ENCODE measurements at regions not wholly inside any gene's neighbourhood (a gene's known extent, or its start where the extent isn't known, plus 50 kb on each side); places are given as distances from the start of the nearest gene placed in this dataset.

DNA sequence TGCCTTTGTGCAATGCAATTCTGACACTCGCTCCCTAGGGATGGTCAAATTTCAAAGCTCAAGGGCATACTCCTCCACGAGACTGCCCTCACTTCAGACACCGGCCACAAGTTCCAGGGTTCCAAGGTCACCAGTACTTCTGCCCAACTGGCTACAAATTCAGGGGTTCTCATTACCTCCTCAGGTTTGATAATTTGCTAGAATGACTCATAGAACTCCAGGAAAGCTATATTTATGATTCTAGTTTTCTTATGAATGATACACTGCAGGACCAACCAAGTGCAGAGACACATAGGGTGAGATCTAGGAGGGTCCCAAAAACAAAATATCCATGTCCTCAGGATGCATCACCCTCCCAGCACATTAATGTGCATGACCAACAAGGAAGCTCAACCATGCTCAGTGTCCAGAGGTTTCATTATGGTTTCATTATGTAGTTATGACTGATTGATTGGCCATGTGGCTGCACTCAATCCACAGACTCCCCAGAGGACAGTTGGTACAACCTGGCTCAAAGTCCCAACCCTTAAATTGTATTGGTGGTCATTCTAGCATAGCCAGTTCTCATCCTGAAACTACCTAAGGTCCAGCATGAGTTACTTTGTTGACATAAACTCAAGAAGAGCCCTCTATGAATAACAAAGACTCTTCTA lies 170.4 kb upstream of the LRRN1 start:
- no peak for ATAC-seq

GRCh38 chr3:3627114-3627513 lies 172.1 kb upstream of the LRRN1 start:
- no peak for ATAC-seq

GRCh38 chr3:3625544-3626271 lies 173.5 kb upstream of the LRRN1 start:
- ATAC-seq = no peak

DNA sequence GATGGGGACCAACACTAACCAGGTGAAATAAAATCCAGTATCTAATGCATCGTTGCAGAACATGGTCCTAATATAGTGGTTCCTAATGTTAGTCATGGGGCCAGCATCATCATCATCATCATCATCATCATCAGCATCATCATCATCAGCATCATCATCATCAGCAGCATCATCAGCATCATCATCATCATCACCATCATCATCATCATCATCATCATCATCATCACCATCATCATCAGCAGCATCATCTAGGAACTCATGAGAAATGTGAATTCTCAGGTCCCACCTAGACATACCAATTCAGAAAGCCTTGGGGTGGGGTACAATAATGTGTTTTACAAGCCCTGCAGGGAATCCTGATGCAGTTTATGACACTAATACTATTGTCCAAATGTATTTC lies 179.4 kb upstream of the LRRN1 start:
- no peak for ATAC-seq

DNA sequence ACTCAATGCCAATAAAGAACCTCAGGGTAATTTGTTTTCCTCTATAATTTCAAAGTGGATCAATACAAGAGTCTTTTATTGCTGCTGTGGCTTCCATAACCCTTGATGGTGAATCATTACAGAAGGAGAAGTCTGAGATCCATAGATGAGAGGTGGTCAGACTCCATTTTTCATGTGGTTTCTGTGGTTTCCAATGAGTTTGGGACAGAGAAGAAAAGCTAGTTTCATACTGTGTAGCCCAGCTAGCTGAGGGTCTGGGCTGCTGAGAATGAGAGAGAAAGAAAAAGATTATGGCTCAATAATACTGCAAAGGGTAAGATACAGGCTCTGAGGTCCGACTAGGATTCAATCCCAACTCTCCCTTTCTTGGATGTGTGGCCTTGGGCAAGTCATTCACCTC lies 180.6 kb upstream of the LRRN1 start:
- no peak for ATAC-seq

- ATAC-seq = no peak
These were observed 183.7 kb upstream of the LRRN1 start for GRCh38 chr3:3615533-3615932.

- ATAC-seq = no peak
These were observed 188.5 kb upstream of the LRRN1 start for GRCh38 chr3:3610581-3611298.

DNA sequence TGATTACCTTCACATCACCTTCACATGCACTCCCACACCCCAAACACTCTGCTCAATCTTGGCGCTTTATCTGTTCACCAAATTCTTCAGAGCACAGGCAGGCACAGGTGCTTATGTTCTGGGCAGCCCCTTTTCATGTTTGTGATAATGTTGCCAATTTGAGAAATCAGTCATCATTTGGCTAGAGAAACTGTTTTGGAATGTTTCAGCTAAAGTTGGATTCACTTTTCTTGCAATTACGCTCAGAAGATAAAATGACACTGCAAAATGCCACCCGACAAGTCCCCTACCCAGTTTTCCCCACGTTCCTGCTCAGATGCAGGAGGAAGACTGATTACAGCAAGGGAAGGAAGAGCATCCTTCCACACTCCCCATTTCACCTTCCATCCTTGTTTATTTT lies 192.9 kb upstream of the LRRN1 start:
- no peak for ATAC-seq

- ATAC-seq = no peak
These were observed 194.0 kb upstream of the LRRN1 start for GRCh38 chr3:3605226-3605625.

- no peak for ATAC-seq
These were observed 195.9 kb upstream of the LRRN1 start for GRCh38 chr3:3603351-3603750.

DNA sequence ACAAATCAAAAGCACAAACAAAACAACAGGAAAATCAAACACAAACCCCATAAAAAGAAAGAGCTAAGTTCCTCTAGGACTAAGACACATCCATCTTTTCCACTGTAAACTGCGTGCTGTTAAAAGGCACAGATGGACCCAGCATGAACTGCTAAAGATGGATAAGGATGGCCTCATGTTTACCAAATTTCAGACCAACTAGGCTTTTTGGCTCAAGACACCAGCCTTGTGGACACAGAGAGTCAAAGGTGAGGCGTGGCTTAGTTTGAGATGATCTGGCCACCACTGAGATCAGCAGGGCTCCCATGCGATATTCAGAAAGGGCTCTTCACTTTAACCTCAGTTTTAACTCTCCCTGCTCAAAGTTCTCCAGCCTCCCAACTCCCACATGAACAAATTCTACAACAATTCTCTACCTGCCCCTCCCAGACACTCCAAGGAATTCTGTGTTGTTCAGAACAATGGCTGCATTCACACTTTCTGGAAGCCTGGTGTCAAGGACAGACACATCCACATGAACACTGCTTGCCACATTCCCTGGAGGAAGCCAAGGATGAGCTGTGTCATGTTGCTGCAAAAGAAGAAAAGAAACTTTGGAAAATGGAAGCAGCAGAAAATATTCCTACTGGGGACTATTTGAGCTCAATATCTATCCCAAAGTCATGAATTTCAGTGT lies 198.4 kb upstream of the LRRN1 start:
- ATAC-seq = no peak

- no peak for ATAC-seq
These were observed 200.2 kb upstream of the LRRN1 start for GRCh38 chr3:3599016-3599415.

GRCh38 chr3:3594986-3595385 lies 204.2 kb upstream of the LRRN1 start:
- no peak for ATAC-seq

DNA sequence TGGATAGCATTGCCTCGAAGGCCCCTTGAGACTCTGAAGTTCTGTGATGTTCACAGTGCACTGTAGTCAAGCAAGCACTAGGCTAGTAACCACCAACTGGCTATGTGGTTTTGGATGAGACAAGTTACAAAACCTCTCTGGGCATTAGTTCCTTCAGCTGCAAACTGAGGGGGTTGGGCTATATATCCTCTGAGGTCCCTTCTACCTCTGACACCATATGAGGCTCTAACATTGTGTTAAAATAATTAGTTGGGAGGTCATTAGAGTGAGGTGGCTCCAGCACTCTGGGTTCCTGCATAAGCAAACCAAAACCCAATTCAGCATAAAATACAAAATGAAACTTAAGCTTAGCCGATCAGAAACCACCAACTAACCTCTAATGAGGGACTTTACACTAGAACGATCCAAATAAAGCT lies 209.5 kb upstream of the LRRN1 start:
- no peak for ATAC-seq

GRCh38 chr3:3587647-3587972 lies 211.6 kb upstream of the LRRN1 start:
- no peak for ATAC-seq

GRCh38 chr3:3586843-3587646 lies 212.2 kb upstream of the LRRN1 start:
- ATAC-seq = no peak

GRCh38 chr3:3586336-3586735 lies 212.9 kb upstream of the LRRN1 start:
- ATAC-seq = no peak

GRCh38 chr3:3579658-3580057 lies 219.6 kb upstream of the LRRN1 start:
- ATAC-seq = no peak

DNA sequence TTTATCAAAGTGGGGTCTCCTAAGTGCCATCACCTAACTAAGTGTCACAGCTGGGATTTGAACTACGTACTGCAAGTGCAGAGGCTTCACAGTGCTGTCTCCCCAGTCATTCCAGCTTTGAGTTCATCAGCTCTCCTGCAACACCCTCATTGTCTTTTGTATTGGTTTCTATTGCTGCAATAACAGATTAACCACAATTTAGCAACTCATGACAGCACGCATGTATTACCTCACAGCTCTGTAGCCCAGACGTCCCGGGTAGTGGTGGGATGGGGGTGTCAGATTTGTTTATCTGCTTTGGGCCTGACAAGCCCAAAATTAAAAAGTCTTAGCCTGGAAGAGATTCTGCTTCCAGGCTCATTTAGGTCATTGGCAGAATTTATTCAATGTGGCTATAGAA lies 220.5 kb upstream of the LRRN1 start:
- ATAC-seq = no peak

- no peak for ATAC-seq
These were observed 221.4 kb upstream of the LRRN1 start for GRCh38 chr3:3577823-3578222.

GRCh38 chr3:3573341-3573740 lies 225.9 kb upstream of the LRRN1 start:
- no peak for ATAC-seq

DNA sequence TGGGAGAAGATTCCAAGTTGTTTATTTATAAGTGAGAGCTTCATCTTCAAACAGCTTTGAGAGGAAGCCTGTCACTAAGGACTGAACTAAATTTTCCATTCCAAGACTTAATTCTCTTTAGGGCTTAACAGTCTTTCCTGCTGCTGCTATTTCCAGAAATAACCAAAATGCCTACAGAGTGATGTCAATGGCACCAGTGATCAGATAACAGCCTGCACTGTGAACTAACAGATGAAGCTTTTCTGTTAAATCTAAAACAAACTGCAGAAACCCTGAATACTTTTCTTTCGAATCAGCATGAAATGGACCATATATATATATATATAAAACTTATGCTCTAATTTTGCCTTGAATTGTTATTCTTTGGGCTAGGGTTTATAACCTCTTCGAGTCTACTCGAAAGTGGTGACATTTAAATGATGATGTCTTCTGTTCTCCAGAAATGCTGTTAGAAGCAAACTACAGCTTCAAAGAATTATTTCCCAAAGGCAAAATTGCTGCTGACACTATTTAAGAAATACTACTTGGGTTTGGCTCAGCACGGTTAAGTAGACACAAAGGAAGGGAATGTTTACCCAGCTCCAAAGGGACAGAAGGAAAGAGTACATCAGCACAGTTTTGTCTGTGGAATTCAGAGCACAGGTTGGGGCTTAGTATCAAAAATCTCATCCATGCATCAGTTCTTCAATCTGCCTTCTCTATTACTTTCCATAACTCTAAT lies 238.5 kb upstream of the LRRN1 start:
- ATAC-seq = no peak

Measured in activated CD4-positive, CD25-positive, alpha-beta regulatory T cell treated with anti-CD3 and anti-CD28 coated beads, Interleukin-2, amount 50 U/mL, for 24 hours (primary cell).